BLaER1 treated with 17β-estradiol and CSF1 and Interleukin-3, amounts not matched to agents 10 nM and 100 nM (cell line): ENCODE measurements at regions not wholly inside any gene's neighbourhood (a gene's known extent, or its start where the extent isn't known, plus 50 kb on each side); places are given as distances from the start of the nearest gene placed in this dataset.

Source experiments
- H3K27ac ChIP-seq, 11 experiments: shearing (Covaris generic); formaldehyde crosslinking; 2 replicates each; pipeline ENCODE4 v1.8.1; 2022
- H3K27me3 ChIP-seq, 11 experiments: shearing (Covaris generic); formaldehyde crosslinking; 2 replicates each; pipeline ENCODE4 v1.8.1; 2022
- H3K36me3 ChIP-seq, 11 experiments: shearing (Covaris generic); formaldehyde crosslinking; 2 replicates each; pipeline ENCODE4 v1.8.1; 2022
- H3K4me1 ChIP-seq, 10 experiments: shearing (Covaris generic); formaldehyde crosslinking; 2 replicates each; pipeline ENCODE4 v1.8.1; 2022
- H3K4me2 ChIP-seq, 11 experiments: shearing (Covaris generic); formaldehyde crosslinking; 2 replicates each; pipeline ENCODE4 v1.8.1; 2022
- H3K4me3 ChIP-seq, 10 experiments: shearing (Covaris generic); formaldehyde crosslinking; 2 replicates each; pipeline ENCODE4 v1.8.1; 2022
- H3K9ac ChIP-seq, 11 experiments: shearing (Covaris generic); formaldehyde crosslinking; 2 replicates each; pipeline ENCODE4 v1.8.1; 2022
- H3K9me3 ChIP-seq, 11 experiments: shearing (Covaris generic); formaldehyde crosslinking; replicated peaks in 1 of 11; 2 replicates each; pipeline ENCODE4 v1.8.1; 2022
- H4K20me1 ChIP-seq, 11 experiments: shearing (Covaris generic); formaldehyde crosslinking; 2 replicates each; pipeline ENCODE4 v1.8.1; 2022
- Cebpa-rat ChIP-seq, 11 experiments: shearing (Covaris generic); IDR thresholded peaks; 2 replicates each; pipeline ENCODE4 v1.8.1; 2022

DNA sequence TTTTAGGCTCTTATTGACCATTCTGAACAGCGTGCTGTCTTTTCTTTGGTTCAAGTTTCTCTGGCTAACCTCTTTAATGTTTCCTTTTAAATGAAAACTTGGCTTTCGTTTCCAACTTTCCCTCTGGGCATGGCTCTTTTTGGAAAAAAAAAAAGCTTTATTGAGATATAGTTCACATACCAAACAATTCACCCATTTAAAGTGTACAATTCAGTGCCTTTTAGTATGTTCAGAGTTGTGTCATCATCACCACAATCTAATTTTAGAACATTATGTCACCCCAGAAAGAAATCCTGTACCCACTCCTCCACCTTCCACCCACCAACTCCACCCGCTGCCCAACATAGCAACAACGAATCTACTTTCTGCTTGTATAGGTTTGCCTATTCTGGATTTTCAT is 322.4 kb downstream of the ADCYAP1 start:
- Histone ChIP-seq H3K36me3 (no peaks in the 10 kb centered on the region), H3K9ac (no peak overlapping the region), H3K9me3 (peaks cover 0 to 13% (median 6%) of the 10 kb centered on the region in 11 experiments; a peak in 12 of 22 replicates), H3K27ac (no peak overlapping the region), H3K27me3 (no peaks in the 10 kb centered on the region), H3K4me3 (no peak overlapping the region), H3K4me1 (no peaks in the 10 kb centered on the region), H3K4me2 (no peak overlapping the region), H4K20me1 (no peaks in the 10 kb centered on the region)
- TF ChIP-seq Cebpa-rat (IDR thresholded peaks at IDR 0.05), result no peak

GRCh38 chr18:1229634-1230033 is 325.0 kb downstream of the ADCYAP1 start:
- Histone ChIP-seq H3K4me1 (no peaks in the 10 kb centered on the region), H3K9ac (no peak overlapping the region), H3K9me3 (peaks cover 23 to 37% (median 32%) of the 10 kb centered on the region in 11 experiments), H3K4me2 (no peak overlapping the region), H3K36me3 (no peaks in the 10 kb centered on the region), H4K20me1 (no peaks in the 10 kb centered on the region), H3K27ac (no peak overlapping the region), H3K27me3 (no peaks in the 10 kb centered on the region), H3K4me3 (no peak overlapping the region)
- no peak for TF ChIP-seq Cebpa-rat (IDR thresholded peaks at IDR 0.05)

- no peak overlapping the region for H3K27ac ChIP-seq
- no peak overlapping the region for H3K4me3 ChIP-seq
- no peak for TF ChIP-seq Cebpa-rat (IDR thresholded peaks at IDR 0.05)
- H4K20me1 ChIP-seq, result no peaks in the 10 kb centered on the region
- no peak overlapping the region for H3K4me2 ChIP-seq
- H3K9me3 ChIP-seq, result peaks cover 31 to 47% (median 39%) of the 10 kb centered on the region in 11 experiments
- H3K9ac ChIP-seq, result no peak overlapping the region
- H3K27me3 ChIP-seq, result no peaks in the 10 kb centered on the region
- H3K36me3 ChIP-seq, result no peaks in the 10 kb centered on the region
- H3K4me1 ChIP-seq, result no peaks in the 10 kb centered on the region
Observed at GRCh38 chr18:1232867-1233266, 328.2 kb downstream of the ADCYAP1 start.

GRCh38 chr18:1240701-1241100 is 336.0 kb downstream of the ADCYAP1 start:
- peaks cover 0 to 6% (median 0%) of the 10 kb centered on the region in 10 experiments; a peak in 1 of 20 replicates for H3K4me1 ChIP-seq
- H3K36me3 ChIP-seq, result no peaks in the 10 kb centered on the region

DNA sequence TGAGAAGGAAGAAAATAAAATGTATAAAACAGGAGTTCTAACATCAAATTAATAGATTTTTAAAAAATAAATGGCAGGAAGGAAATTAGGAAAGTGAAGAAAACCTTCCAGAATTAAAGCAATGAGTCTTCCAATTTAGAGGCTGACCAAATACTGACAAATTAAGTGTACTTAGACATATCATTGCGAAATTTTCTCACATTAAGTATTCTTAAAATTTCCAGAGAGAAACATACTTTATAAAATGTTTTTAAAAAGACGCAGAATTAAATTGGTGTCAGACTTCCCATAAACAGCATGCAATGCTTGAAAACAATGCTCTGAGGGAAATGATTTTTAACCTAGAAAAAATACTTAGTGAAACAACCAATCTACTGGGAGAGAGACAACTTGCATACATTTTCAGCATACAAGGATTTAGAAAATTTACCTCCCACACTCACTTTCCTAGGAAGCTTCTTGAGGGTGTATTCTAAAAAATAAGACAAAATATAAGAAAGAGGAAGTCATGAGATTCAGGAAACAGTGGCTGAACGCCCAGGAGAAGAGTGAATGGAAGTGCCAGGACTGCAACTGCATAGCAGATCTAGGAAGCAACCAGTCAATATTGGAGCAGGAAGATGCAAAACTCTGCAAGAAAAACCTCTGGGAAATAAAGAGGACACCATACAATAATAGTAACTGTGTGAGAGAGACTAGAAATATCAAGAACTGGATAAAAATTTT is 339.9 kb downstream of the ADCYAP1 start:
- no peak overlapping the region for H3K27ac ChIP-seq
- peak overlapping the region in 1 of 11 experiments; percentile 5; a peak in 1 of 22 replicates for H3K4me2 ChIP-seq
- no peaks in the 10 kb centered on the region for H3K9me3 ChIP-seq
- no peaks in the 10 kb centered on the region for H3K27me3 ChIP-seq
- H3K9ac ChIP-seq, result no peak overlapping the region
- no peaks in the 10 kb centered on the region for H3K36me3 ChIP-seq
- no peak overlapping the region for H3K4me3 ChIP-seq
- no peaks in the 10 kb centered on the region for H4K20me1 ChIP-seq
- no peak for TF ChIP-seq Cebpa-rat (IDR thresholded peaks at IDR 0.05)
- peaks cover 0 to 6% (median 0%) of the 10 kb centered on the region in 10 experiments; a peak in 1 of 20 replicates for H3K4me1 ChIP-seq

More at GRCh38 chr18:1240701-1241100, 336.0 kb downstream of the ADCYAP1 start:
- H3K9ac ChIP-seq, result no peak overlapping the region
- TF ChIP-seq Cebpa-rat (IDR thresholded peaks at IDR 0.05), result no peak
- no peaks in the 10 kb centered on the region for H3K27me3 ChIP-seq
- H4K20me1 ChIP-seq, result no peaks in the 10 kb centered on the region
- no peak overlapping the region for H3K4me3 ChIP-seq
- peaks cover 0 to 4% (median 0%) of the 10 kb centered on the region in 11 experiments; a peak in 4 of 22 replicates for H3K9me3 ChIP-seq
- no peak overlapping the region for H3K27ac ChIP-seq
- no peak overlapping the region for H3K4me2 ChIP-seq

GRCh38 chr18:1246827-1247226 is 342.2 kb downstream of the ADCYAP1 start:
- no peak for TF ChIP-seq Cebpa-rat (IDR thresholded peaks at IDR 0.05)
- Histone ChIP-seq H3K4me3 (no peak overlapping the region), H3K27ac (no peak overlapping the region), H3K36me3 (no peaks in the 10 kb centered on the region), H3K9ac (no peak overlapping the region), H3K27me3 (no peaks in the 10 kb centered on the region), H3K4me2 (no peak overlapping the region), H3K4me1 (peaks cover 0 to 6% (median 0%) of the 10 kb centered on the region in 10 experiments; a peak in 1 of 20 replicates), H3K9me3 (no peaks in the 10 kb centered on the region), H4K20me1 (no peaks in the 10 kb centered on the region)

GRCh38 chr18:1252534-1252933 is 347.9 kb downstream of the ADCYAP1 start:
- TF ChIP-seq Cebpa-rat (IDR thresholded peaks at IDR 0.05), result no peak

DNA sequence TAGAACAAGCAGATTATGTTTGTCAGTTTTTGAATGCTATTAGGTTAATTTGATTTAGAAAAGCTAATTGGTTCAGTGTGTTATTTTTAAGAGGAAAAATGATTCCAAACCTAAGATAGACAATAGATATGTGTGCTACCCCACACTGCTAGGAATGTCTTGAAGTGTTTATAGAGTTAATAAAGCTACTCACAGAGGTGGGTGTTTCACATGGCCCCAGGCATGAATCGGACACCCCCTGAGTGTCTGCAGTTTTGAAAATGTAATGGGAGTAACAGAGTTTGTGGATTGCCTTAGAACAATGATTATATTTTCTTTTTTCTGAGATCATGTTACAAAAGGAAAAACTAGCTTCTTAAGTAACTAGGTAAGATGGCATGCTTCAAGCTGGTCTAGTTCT is 348.3 kb downstream of the ADCYAP1 start:
- no peak overlapping the region for H3K27ac ChIP-seq
- no peaks in the 10 kb centered on the region for H4K20me1 ChIP-seq
- no peaks in the 10 kb centered on the region for H3K4me1 ChIP-seq
- H3K9ac ChIP-seq, result no peak overlapping the region
- no peak for TF ChIP-seq Cebpa-rat (IDR thresholded peaks at IDR 0.05)
- no peak overlapping the region for H3K4me3 ChIP-seq
- H3K27me3 ChIP-seq, result no peaks in the 10 kb centered on the region
- H3K4me2 ChIP-seq, result no peak overlapping the region
- H3K9me3 ChIP-seq, result no peaks in the 10 kb centered on the region
- no peaks in the 10 kb centered on the region for H3K36me3 ChIP-seq

More at GRCh38 chr18:1252534-1252933, 347.9 kb downstream of the ADCYAP1 start:
- Histone ChIP-seq H3K4me3 (no peak overlapping the region), H3K36me3 (no peaks in the 10 kb centered on the region), H3K4me1 (no peaks in the 10 kb centered on the region), H3K9me3 (no peaks in the 10 kb centered on the region), H3K9ac (no peak overlapping the region), H3K27me3 (no peaks in the 10 kb centered on the region), H3K4me2 (no peak overlapping the region), H3K27ac (no peak overlapping the region), H4K20me1 (no peaks in the 10 kb centered on the region)

- no peak overlapping the region for H3K9ac ChIP-seq
- TF ChIP-seq Cebpa-rat (IDR thresholded peaks at IDR 0.05), result no peak
Observed at GRCh38 chr18:1253827-1254226, 349.2 kb downstream of the ADCYAP1 start.

GRCh38 chr18:1261054-1261453 is 356.4 kb downstream of the ADCYAP1 start:
- Histone ChIP-seq H3K9ac (no peak overlapping the region), H3K27me3 (no peaks in the 10 kb centered on the region), H3K4me2 (no peak overlapping the region), H4K20me1 (no peaks in the 10 kb centered on the region), H3K27ac (no peak overlapping the region), H3K36me3 (no peaks in the 10 kb centered on the region), H3K4me3 (no peak overlapping the region), H3K4me1 (no peaks in the 10 kb centered on the region), H3K9me3 (peaks cover 13 to 21% (median 16%) of the 10 kb centered on the region in 11 experiments; a peak in 21 of 22 replicates)
- TF ChIP-seq Cebpa-rat (IDR thresholded peaks at IDR 0.05), result no peak

More at GRCh38 chr18:1253827-1254226, 349.2 kb downstream of the ADCYAP1 start:
- H3K36me3 ChIP-seq, result no peaks in the 10 kb centered on the region
- no peaks in the 10 kb centered on the region for H3K9me3 ChIP-seq
- H3K4me2 ChIP-seq, result no peak overlapping the region
- H3K4me3 ChIP-seq, result no peak overlapping the region
- no peak overlapping the region for H3K27ac ChIP-seq
- H4K20me1 ChIP-seq, result no peaks in the 10 kb centered on the region
- no peaks in the 10 kb centered on the region for H3K27me3 ChIP-seq
- H3K4me1 ChIP-seq, result no peaks in the 10 kb centered on the region
